ENCODE measurements at regions not wholly inside any gene's neighbourhood (a gene's known extent, or its start where the extent isn't known, plus 50 kb on each side); places are given as distances from the start of the nearest gene placed in this dataset.

- TF ChIP-seq POLR2A (IDR thresholded peaks at IDR 0.05; ENCODE audit: low read length) (no peak), CTCF (IDR thresholded peaks at IDR 0.05) (no peak)
Observed at GRCh38 chr1:110728388-110729001, 53.8 kb upstream of the KCNA3 start.

All from A549 (cell line).